Pancreas (tissue), 10 donors: ENCODE measurements at regions not wholly inside any gene's neighbourhood (a gene's known extent, or its start where the extent isn't known, plus 50 kb on each side); places are given as distances from the start of the nearest gene placed in this dataset.

Source experiments
- ATAC-seq, 4 donors: fragments of 200-7000 bp; cut with Tn5 transposase; one replicate each; pipeline versions ENCODE4 v1.8.0 to v1.9.1; 2020; ENCODE audit warnings: mild to moderate bottlenecking in 4 of 4, moderate library complexity in 4 of 4
- DNase-seq, 6 donors: peaks; one replicate each; pipeline ENCODE4 v3.0.0-alpha.2; 2020
- FAIRE-seq: peaks from 2 replicates; lab custom pipeline; 2012; peaks lifted over from hg19 to GRCh38; lab: Jason Lieb, UNC
- H3K27ac ChIP-seq, 4 donors: fragments of 200-600 bp; sonication (generic); 1 replicate in 3 of 4; 2 replicates in 1 of 4; pipeline versions ENCODE4 v1.5.0 to v1.8.0; 2020
- H3K27me3 ChIP-seq, 4 donors: fragments of 200-600 bp; one replicate each; pipeline ENCODE4 v1.8.0; 2021
- H3K36me3 ChIP-seq, 3 donors: fragments of 200-600 bp; sonication (generic) in 1 of 3; one replicate each; pipeline versions ENCODE4 v1.5.0 to v1.8.0; 2020 to 2021
- H3K4me1 ChIP-seq, 3 donors: fragments of 200-600 bp; one replicate each; pipeline ENCODE4 v1.8.0; 2021
- H3K4me3 ChIP-seq, 4 donors: fragments of 200-600 bp; sonication (generic) in 2 of 4; one replicate each; pipeline versions ENCODE4 v1.5.0 to v1.8.0; 2020 to 2021
- H3K9me3 ChIP-seq, 4 donors: fragments of 200-600 bp; one replicate each; pipeline ENCODE4 v1.8.0; 2021
- WGBS, 2 donors: extraction: QIAGEN DNeasy Blood & Tissue Kit; methylation state at CpG; one replicate each; pipeline ENCODE4 v1.1.7; 2013; 5-methylcytosine and 5-hydroxymethylcytosine counted together
- intact Hi-C, 3 donors: fragments of 100-400 bp; cut with DNase I; formaldehyde crosslinking; loops; one replicate each; pipeline versions ENCODE4 v1.11.1 to v1.14.2; 2022
- TF ChIP-seq, protein P1 (sequence below), 4 donors: fragments of 200-600 bp; sonication (generic) in 3 of 4; IDR thresholded peaks; one replicate each; pipeline versions ENCODE4 v1.5.0 to v1.8.0; 2021; ENCODE audit warnings: antibody characterized with exemption in 4 of 4
- donor health status: healthy with polysubstance abuse.
- donor health status: DM: no; HTN: no; CAD: no; lungs with moderate emphysema.
- donor health status: DM: no; HTN: no; CAD: no.
- donor health status: control.
- donor health status: control.
- donor health status: Bipolar disorder and iron deficiency.
- donor health status: DM: yes; HTN: yes; CAD: no.
- donor health status: DM: no; HTN: no; CAD: no.
- donor health status: DM: no; HTN: no; CAD: no.
- donor health status: DM: yes; HTN: yes; CAD: no.

DNA sequence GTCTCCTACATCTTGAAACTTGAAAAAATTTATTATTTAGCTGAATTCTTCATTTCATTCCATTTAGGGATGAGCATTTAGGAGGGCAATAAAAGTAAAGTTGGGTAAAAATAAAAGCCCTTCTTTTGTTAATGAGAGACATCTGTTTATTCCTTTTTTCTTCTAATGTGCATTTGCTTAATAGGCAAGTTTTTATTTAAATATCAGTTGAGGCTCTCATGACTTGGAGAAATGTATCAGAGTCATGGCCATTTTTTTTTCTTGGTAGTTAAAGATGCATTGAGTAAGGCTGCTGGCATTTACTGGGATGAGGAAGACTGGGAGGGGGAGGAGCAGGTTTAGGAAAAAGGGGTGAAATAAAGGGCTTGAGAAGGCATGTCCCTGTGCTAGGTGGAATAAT lies 609.9 kb upstream of the TMEM132C start:
- Histone ChIP-seq H3K27me3 (peaks cover 0 to 3% (median 0%) of the 10 kb centered on the region in 4 donors), H3K4me3 (no peak overlapping the region), H3K36me3 (no peaks in the 10 kb centered on the region), H3K9me3 (no peaks in the 10 kb centered on the region), H3K27ac (no peak overlapping the region), H3K4me1 (no peaks in the 10 kb centered on the region)
- DNase-seq (no peak), FAIRE-seq (no peak), ATAC-seq (no peak)
- TF ChIP-seq, protein P1, sequence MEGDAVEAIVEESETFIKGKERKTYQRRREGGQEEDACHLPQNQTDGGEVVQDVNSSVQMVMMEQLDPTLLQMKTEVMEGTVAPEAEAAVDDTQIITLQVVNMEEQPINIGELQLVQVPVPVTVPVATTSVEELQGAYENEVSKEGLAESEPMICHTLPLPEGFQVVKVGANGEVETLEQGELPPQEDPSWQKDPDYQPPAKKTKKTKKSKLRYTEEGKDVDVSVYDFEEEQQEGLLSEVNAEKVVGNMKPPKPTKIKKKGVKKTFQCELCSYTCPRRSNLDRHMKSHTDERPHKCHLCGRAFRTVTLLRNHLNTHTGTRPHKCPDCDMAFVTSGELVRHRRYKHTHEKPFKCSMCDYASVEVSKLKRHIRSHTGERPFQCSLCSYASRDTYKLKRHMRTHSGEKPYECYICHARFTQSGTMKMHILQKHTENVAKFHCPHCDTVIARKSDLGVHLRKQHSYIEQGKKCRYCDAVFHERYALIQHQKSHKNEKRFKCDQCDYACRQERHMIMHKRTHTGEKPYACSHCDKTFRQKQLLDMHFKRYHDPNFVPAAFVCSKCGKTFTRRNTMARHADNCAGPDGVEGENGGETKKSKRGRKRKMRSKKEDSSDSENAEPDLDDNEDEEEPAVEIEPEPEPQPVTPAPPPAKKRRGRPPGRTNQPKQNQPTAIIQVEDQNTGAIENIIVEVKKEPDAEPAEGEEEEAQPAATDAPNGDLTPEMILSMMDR (IDR thresholded peaks at IDR 0.05): no peak
- intact Hi-C loops: no loop called here

DNA sequence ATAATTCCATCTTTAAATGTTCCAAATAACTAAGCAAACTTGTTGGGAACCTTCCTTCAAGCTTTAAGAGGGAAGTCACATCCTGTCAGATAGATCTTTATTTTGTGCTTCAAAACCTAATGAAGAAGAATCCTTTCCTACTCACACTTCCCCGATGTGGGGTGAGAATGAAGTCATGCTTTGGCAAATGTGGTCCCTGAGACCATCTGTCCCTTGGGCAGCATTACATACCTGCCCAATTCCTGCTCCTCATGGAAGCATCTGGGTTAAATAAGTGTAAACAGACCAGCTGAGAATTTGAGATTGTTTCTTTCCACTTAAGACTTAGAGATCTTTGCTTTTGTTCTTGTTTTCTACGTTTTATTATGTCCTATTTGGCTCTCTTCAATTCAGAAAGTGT lies 606.0 kb upstream of the TMEM132C start:
- peaks cover 0 to 3% (median 0%) of the 10 kb centered on the region in 4 donors for H3K27me3 ChIP-seq

DNA sequence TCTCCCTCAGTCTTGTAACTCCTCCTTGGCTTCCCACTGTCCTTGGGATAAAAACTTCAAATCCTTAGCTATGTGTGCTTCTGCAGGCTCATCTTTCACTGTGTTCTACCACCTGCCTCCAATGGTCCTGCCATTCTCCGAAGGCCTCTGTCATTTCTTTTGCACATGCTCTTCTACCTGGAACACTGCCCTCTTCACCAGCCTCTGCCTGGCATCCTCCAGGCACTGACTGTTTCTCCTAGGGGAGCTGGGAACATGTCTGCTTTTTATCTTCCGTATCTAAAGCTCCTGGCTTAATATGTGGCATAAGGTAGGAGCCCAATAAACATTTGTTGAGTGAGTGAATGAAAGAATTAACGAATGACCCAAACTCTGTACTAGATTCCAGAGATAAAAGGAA lies 603.3 kb upstream of the TMEM132C start:
- TF ChIP-seq, protein P1 (IDR thresholded peaks at IDR 0.05): no peak
- no peak overlapping the region for H3K4me3 ChIP-seq
- H3K27me3 ChIP-seq: peaks cover 0 to 3% (median 0%) of the 10 kb centered on the region in 4 donors
- H3K4me1 ChIP-seq: no peaks in the 10 kb centered on the region
- ATAC-seq (no peak), FAIRE-seq (no peak), DNase-seq (no peak)
- WGBS, 2 donors: 45 to 50% methylated on average over 3 of the region's 3 CpGs
- no peak overlapping the region for H3K27ac ChIP-seq
- H3K9me3 ChIP-seq: no peaks in the 10 kb centered on the region
- H3K36me3 ChIP-seq: no peaks in the 10 kb centered on the region
- intact Hi-C loops: no loop called here

More for the DNA sequence above, 606.0 kb upstream of the TMEM132C start:
- DNase-seq (no peak), FAIRE-seq (no peak), ATAC-seq (no peak)
- no peaks in the 10 kb centered on the region for H3K36me3 ChIP-seq
- H3K4me3 ChIP-seq: no peak overlapping the region
- intact Hi-C loops: no loop called here
- no peaks in the 10 kb centered on the region for H3K4me1 ChIP-seq
- TF ChIP-seq, protein P1 (IDR thresholded peaks at IDR 0.05): no peak
- WGBS, 2 donors: 42 to 45% methylated on average over 2 of the region's 2 CpGs
- no peak overlapping the region for H3K27ac ChIP-seq
- no peaks in the 10 kb centered on the region for H3K9me3 ChIP-seq

DNA sequence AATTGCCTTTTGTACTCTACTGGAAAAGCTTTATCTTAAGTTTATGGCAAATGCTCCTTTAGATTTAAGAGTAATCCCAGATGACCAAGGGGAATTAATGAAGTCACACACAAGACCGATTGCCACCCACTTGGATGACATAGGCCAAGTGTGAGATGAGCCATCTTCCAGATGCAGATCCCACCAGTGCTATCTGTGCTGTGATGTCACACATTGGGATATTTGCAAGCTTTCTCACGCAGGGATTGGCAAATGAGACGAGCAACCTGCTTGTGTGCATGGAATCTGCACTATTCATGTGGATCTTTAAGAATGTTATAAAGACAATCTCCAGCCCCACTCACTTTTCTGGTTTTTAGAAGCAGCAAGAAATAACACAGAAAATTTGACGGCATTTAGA lies 602.1 kb upstream of the TMEM132C start:
- TF ChIP-seq, protein P1 (IDR thresholded peaks at IDR 0.05): no peak
- 53 to 58% methylated on average over 4 of the region's 4 CpGs for WGBS, 2 donors
- FAIRE-seq: no peak
- Histone ChIP-seq H3K36me3 (no peaks in the 10 kb centered on the region), H3K27me3 (peaks cover 0 to 3% (median 0%) of the 10 kb centered on the region in 4 donors), H3K4me1 (no peaks in the 10 kb centered on the region), H3K27ac (no peak overlapping the region), H3K4me3 (no peak overlapping the region), H3K9me3 (no peaks in the 10 kb centered on the region)
- no peak for ATAC-seq
- intact Hi-C loops: no loop called here
- DNase-seq: no peak

DNA sequence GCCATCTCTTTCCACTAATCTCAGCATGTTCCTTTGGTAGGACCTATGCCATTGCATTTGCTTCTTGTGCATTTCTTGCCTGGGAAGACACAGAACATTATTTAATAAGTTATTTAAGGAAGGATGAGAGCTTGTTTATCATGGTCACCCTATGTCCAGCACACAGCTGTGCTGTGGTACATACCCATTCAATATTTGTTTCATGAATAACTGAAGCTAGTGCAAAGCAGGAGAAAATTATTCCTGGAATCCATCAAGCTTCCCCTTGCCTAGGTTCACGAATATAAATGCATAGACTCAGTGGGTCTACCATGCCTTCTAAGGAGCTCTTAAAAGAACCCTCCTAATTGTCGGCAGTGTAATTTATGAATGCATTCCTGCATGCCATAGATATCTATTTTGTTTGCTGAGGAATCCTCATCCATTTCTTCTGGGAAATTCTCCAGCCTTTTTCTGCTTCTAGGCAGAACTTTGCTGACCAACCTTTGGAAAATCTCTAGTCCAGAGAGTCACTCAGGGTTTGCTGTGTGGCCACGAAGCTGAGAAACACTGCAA lies 599.8 kb upstream of the TMEM132C start:
- 42 to 50% methylated on average over 3 of the region's 3 CpGs for WGBS, 2 donors

More for the DNA sequence above, 599.8 kb upstream of the TMEM132C start:
- Histone ChIP-seq H3K4me1 (no peaks in the 10 kb centered on the region), H3K4me3 (no peak overlapping the region), H3K27me3 (no peaks in the 10 kb centered on the region), H3K36me3 (no peaks in the 10 kb centered on the region), H3K9me3 (no peaks in the 10 kb centered on the region), H3K27ac (no peak overlapping the region)
- intact Hi-C loops: no loop called here
- TF ChIP-seq, protein P1 (IDR thresholded peaks at IDR 0.05): no peak
- ATAC-seq (no peak), DNase-seq (no peak), FAIRE-seq (no peak)
